Bronchial epithelial cell (primary cell): ENCODE measurements at regions not wholly inside any gene's neighbourhood (a gene's known extent, or its start where the extent isn't known, plus 50 kb on each side); places are given as distances from the start of the nearest gene placed in this dataset.
A peak's percentile ranks its signal among the peaks of the same experiment; 100 is the strongest.

ENCODE experiments used
- DNase-seq: peaks from one replicate; pipeline ENCODE4 v3.0.0-alpha.2; 2010; ENCODE audit warnings: low read depth
- FAIRE-seq: peaks from 2 replicates; lab custom pipeline; 2011; peaks lifted over from hg19 to GRCh38; lab: Jason Lieb, UNC
- H3K27me3 ChIP-seq: 2 replicates; pipeline ENCODE4 v1.5.1; 2011; ENCODE audit warnings: low read length; ENCODE audit not compliant: control insufficient read depth, insufficient read depth
- H3K36me3 ChIP-seq: 2 replicates; pipeline ENCODE4 v1.5.1; 2011; ENCODE audit warnings: low read length; ENCODE audit not compliant: control insufficient read depth, insufficient read depth
- H3K4me3 ChIP-seq: 2 replicates; pipeline ENCODE4 v1.5.1; 2011; ENCODE audit warnings: mild to moderate bottlenecking, low read depth, low read length, control low read depth
- TF ChIP-seq, protein P1 (sequence below): IDR thresholded peaks from 2 replicates; pipeline ENCODE4 v1.5.1; 2011; ENCODE audit warnings: mild to moderate bottlenecking, moderate library complexity, low read length, control low read depth, inconsistent platforms; ENCODE audit not compliant: insufficient read depth, severe bottlenecking

DNA sequence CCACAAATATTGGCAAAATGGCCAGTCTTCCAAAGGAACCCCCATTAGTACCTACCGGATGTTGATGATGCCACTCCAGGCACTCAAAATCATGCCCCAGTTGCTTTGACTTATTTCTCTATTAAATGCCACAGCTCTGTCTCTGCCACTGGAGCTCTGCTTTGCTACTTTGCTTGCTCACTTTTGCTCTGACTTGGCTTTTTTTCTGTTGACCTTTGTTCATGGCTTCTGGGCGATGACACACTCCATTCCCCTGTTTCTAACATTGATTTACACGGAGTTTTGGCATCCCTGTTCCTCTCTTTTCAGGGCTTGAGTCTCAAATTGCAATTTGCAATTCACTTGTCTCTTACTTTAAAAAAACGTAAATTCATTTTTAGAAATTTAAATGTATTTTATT is 217.1 kb upstream of the SPRY2 start:
- TF ChIP-seq, protein P1, sequence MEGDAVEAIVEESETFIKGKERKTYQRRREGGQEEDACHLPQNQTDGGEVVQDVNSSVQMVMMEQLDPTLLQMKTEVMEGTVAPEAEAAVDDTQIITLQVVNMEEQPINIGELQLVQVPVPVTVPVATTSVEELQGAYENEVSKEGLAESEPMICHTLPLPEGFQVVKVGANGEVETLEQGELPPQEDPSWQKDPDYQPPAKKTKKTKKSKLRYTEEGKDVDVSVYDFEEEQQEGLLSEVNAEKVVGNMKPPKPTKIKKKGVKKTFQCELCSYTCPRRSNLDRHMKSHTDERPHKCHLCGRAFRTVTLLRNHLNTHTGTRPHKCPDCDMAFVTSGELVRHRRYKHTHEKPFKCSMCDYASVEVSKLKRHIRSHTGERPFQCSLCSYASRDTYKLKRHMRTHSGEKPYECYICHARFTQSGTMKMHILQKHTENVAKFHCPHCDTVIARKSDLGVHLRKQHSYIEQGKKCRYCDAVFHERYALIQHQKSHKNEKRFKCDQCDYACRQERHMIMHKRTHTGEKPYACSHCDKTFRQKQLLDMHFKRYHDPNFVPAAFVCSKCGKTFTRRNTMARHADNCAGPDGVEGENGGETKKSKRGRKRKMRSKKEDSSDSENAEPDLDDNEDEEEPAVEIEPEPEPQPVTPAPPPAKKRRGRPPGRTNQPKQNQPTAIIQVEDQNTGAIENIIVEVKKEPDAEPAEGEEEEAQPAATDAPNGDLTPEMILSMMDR = no peak
- H3K36me3 ChIP-seq = no peaks in the 10 kb centered on the region
- FAIRE-seq (no peak), DNase-seq (no peak)
- H3K27me3 ChIP-seq = no peaks in the 10 kb centered on the region
- no peak overlapping the region for H3K4me3 ChIP-seq

DNA sequence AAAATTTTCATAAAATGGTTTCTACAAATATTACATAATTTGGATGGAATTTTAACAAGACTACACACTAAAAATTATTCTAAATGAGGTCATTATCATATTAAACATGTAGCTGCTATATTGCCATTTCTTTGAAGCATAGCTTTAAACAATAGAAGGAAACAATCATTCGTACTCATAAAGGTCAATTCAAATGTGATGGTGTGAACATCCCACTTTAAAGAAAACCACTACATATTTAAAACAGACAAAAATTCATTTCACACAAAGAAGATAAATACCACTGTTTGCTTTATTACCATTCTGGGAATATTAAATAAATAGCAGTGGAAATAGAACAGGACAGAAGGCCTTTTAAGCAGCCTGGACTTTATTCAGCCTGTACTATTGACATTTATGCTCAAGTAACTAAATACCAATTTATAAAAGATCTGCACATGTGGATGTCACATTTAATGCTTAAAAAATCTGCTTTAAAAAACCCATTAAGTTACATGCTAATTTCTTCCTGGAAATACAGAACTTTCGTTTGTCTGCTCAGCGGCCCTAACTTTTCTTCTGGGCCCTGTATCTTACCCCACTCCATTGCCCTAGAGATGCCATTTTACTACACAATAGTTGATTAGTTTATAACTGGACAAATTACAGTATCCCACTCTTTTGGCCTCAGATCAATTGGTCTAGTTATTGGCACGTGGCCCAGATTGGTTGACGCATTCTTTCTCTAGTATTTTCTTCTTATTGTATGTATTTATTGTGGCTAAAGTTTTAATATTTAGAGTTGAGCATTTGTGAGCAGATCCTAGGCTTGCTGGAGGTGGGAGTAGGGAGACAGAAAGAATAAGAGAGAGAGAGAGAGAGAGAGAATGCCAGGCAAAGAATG is 215.1 kb upstream of the SPRY2 start:
- DNase-seq = no peak
- Histone ChIP-seq H3K27me3 (no peaks in the 10 kb centered on the region), H3K4me3 (no peak overlapping the region), H3K36me3 (no peaks in the 10 kb centered on the region)
- no peak for FAIRE-seq
- TF ChIP-seq, protein P1 = no peak

DNA sequence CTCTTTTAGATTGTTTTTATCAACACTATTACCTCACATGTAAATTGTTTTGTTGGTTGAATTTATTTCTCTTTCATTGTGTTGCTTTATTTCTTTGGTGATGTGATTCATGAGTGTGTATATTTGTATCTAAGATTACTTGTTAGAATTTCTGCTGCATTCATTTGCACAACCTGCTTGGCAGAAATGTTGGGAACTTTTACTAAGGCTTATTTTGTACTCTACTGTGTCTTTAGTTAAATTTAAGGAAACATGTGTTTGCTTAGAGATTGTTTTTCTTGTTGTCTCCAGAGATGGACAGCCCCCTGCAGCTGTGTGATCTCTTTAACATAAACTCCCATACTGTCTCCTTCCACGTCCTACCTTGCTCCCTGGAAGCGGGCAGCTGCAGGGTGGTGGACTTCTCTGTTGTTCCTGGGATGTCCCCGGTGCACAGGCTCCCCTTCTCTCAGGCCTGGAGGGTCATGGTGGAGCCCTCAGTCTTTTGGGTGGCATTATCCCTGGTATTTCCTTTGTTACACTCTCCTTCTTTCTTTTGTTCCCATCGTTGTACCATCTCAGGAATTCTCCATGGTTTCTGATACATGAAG is 212.0 kb upstream of the SPRY2 start:
- H3K4me3 ChIP-seq = no peak overlapping the region
- no peak for FAIRE-seq
- TF ChIP-seq, protein P1 = no peak
- H3K36me3 ChIP-seq = no peaks in the 10 kb centered on the region
- DNase-seq = no peak
- H3K27me3 ChIP-seq = no peaks in the 10 kb centered on the region

DNA sequence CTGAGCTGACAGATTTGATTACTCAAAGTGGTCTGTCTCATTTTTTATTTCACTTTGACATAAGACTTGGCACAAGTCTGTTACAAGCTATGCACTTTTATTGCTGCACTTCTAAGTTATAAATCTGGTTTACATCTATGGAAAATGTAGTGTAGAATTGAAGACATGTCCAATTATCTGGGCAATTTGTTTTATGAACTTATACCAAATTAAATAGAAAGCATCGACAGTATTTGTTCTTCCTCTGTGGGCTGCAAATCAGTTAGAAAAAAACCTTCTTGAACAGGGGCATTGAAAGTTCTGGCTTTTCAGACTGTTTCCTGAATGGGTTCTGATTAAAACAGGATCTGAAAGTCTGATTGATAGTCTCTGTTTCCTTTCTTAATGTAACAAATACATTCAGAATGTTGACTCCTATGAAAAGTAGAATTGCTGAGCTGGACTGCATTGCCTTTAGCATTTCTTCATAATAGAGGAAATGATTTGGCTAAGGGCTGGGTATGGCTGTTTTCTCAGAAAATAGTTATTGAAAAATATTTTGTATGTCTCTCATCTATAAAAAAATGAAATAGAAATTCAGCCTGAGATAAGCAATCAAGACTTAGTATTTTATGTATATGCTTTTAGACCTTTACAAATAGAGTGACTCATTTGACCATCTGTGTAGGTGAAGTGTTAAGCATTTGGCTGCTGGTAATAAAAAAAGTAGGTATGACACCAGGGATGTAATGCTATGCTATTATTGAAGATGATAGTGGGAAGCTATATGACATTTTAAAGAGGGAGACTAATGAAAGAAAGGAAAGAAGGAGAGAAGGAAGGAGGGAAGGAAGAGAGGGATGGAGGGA is 210.9 kb upstream of the SPRY2 start:
- TF ChIP-seq, protein P1 = no peak
- DNase-seq (peak; percentile 44), FAIRE-seq (no peak)
- no peaks in the 10 kb centered on the region for H3K27me3 ChIP-seq
- H3K4me3 ChIP-seq = no peak overlapping the region
- no peaks in the 10 kb centered on the region for H3K36me3 ChIP-seq

DNA sequence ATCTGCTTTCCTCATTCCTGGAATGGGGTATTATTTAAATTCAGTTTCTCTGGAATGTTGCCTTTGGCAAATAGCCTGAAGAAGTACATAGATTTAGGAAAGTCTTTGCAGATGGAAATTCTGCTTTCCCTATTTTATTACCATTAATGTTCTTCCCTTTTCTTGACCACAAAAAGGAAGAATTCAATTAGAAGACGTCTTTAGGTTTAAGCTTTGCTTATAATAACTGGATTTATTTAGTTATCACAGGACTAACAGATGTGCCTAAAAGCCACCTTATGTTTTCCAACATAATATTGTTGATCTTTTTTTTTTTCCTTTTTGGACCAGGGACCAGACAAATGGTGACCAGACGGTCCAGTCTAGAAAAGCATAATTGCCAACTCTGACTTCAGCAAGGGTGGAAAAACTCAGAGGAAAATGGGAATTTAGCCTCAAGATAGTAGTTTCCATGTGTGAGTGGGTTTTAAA is 210.1 kb upstream of the SPRY2 start:
- TF ChIP-seq, protein P1 = no peak
- no peak for FAIRE-seq
- Histone ChIP-seq H3K27me3 (no peaks in the 10 kb centered on the region), H3K4me3 (no peak overlapping the region), H3K36me3 (no peaks in the 10 kb centered on the region)
- DNase-seq = no peak
